ENCODE measurements at regions not wholly inside any gene's neighbourhood (a gene's known extent, or its start where the extent isn't known, plus 50 kb on each side); places are given as distances from the start of the nearest gene placed in this dataset.

DNA sequence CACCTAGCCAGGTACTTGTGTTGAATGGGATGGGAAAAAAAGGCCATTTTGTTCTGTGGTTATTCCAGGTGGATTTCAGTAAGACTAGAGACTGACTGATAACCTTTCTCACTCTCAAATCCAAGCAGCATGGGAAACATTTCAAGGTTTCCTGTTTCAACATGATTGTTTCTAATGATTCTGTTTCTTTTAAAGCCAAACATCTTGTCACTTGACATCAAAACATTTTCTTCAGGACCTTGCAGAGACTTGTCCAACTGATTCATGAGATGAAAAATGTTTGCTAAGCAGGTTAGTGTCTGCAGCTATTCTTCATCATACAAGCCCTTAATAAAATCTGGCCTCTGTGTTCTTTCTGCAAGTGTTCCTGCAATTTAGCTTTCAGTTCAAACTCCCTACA lies 456.5 kb upstream of the CWC22 start:
- TF ChIP-seq ZNF561 (tag by site-specific recombination; IDR thresholded peaks at IDR 0.05; ENCODE audit: borderline replicate concordance) (no peak), ZXDB (tag by site-specific recombination; IDR thresholded peaks at IDR 0.05) (no peak), ZNF274 (IDR thresholded peaks at IDR 0.05; ENCODE audit: low read length) (no peak), ZNF274 (tag by site-specific recombination; IDR thresholded peaks at IDR 0.05; ENCODE audit: borderline replicate concordance) (no peak), ZNF792 (tag by site-specific recombination; IDR thresholded peaks at IDR 0.05) (no peak), ZSCAN23 (tag by site-specific recombination; IDR thresholded peaks at IDR 0.05) (no peak), SP3 (tag by site-specific recombination; IDR thresholded peaks at IDR 0.05) (no peak), ZSCAN16 (tag by site-specific recombination; IDR thresholded peaks at IDR 0.05) (no peak), ZNF501 (tag by site-specific recombination; IDR thresholded peaks at IDR 0.05) (no peak), ZNF600 (tag by site-specific recombination; IDR thresholded peaks at IDR 0.05) (no peak), ZBTB8A (tag by site-specific recombination; IDR thresholded peaks at IDR 0.05) (no peak), YY1 (tag by site-specific recombination; IDR thresholded peaks at IDR 0.05) (no peak)
- TF ChIP-seq, protein P1, sequence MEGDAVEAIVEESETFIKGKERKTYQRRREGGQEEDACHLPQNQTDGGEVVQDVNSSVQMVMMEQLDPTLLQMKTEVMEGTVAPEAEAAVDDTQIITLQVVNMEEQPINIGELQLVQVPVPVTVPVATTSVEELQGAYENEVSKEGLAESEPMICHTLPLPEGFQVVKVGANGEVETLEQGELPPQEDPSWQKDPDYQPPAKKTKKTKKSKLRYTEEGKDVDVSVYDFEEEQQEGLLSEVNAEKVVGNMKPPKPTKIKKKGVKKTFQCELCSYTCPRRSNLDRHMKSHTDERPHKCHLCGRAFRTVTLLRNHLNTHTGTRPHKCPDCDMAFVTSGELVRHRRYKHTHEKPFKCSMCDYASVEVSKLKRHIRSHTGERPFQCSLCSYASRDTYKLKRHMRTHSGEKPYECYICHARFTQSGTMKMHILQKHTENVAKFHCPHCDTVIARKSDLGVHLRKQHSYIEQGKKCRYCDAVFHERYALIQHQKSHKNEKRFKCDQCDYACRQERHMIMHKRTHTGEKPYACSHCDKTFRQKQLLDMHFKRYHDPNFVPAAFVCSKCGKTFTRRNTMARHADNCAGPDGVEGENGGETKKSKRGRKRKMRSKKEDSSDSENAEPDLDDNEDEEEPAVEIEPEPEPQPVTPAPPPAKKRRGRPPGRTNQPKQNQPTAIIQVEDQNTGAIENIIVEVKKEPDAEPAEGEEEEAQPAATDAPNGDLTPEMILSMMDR (tag by site-specific recombination; IDR thresholded peaks at IDR 0.05), result no peak
- TF ChIP-seq, protein P2, sequence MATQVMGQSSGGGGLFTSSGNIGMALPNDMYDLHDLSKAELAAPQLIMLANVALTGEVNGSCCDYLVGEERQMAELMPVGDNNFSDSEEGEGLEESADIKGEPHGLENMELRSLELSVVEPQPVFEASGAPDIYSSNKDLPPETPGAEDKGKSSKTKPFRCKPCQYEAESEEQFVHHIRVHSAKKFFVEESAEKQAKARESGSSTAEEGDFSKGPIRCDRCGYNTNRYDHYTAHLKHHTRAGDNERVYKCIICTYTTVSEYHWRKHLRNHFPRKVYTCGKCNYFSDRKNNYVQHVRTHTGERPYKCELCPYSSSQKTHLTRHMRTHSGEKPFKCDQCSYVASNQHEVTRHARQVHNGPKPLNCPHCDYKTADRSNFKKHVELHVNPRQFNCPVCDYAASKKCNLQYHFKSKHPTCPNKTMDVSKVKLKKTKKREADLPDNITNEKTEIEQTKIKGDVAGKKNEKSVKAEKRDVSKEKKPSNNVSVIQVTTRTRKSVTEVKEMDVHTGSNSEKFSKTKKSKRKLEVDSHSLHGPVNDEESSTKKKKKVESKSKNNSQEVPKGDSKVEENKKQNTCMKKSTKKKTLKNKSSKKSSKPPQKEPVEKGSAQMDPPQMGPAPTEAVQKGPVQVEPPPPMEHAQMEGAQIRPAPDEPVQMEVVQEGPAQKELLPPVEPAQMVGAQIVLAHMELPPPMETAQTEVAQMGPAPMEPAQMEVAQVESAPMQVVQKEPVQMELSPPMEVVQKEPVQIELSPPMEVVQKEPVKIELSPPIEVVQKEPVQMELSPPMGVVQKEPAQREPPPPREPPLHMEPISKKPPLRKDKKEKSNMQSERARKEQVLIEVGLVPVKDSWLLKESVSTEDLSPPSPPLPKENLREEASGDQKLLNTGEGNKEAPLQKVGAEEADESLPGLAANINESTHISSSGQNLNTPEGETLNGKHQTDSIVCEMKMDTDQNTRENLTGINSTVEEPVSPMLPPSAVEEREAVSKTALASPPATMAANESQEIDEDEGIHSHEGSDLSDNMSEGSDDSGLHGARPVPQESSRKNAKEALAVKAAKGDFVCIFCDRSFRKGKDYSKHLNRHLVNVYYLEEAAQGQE (tag by site-specific recombination; IDR thresholded peaks at IDR 0.05), result no peak
- TF ChIP-seq, protein P3, sequence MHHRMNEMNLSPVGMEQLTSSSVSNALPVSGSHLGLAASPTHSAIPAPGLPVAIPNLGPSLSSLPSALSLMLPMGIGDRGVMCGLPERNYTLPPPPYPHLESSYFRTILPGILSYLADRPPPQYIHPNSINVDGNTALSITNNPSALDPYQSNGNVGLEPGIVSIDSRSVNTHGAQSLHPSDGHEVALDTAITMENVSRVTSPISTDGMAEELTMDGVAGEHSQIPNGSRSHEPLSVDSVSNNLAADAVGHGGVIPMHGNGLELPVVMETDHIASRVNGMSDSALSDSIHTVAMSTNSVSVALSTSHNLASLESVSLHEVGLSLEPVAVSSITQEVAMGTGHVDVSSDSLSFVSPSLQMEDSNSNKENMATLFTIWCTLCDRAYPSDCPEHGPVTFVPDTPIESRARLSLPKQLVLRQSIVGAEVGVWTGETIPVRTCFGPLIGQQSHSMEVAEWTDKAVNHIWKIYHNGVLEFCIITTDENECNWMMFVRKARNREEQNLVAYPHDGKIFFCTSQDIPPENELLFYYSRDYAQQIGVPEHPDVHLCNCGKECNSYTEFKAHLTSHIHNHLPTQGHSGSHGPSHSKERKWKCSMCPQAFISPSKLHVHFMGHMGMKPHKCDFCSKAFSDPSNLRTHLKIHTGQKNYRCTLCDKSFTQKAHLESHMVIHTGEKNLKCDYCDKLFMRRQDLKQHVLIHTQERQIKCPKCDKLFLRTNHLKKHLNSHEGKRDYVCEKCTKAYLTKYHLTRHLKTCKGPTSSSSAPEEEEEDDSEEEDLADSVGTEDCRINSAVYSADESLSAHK (tag by site-specific recombination; IDR thresholded peaks at IDR 0.05), result no peak
